C4-2B (cell line): ENCODE measurements at regions not wholly inside any gene's neighbourhood (a gene's known extent, or its start where the extent isn't known, plus 50 kb on each side); places are given as distances from the start of the nearest gene placed in this dataset.

Experiments
- CTCF ChIP-seq: fragments of 450-650 bp; conservative IDR thresholded peaks from 2 replicates; pipeline ENCODE4 v1.5.1; 2017; ENCODE audit warnings: mild to moderate bottlenecking
- ZFX ChIP-seq: fragments of 450-650 bp; IDR thresholded peaks from 2 replicates; pipeline ENCODE4 v1.6.1; 2017

- TF ChIP-seq CTCF (no peak), ZFX (no peak)
Measured at GRCh38 chr18:37962316-37962966, 396.8 kb upstream of the CELF4 start.
